ENCODE measurements at regions not wholly inside any gene's neighbourhood (a gene's known extent, or its start where the extent isn't known, plus 50 kb on each side); places are given as distances from the start of the nearest gene placed in this dataset.

GRCh38 chr4:3655963-3656362 is 110.2 kb upstream of the ADRA2C start:
- TF ChIP-seq CTCF (IDR thresholded peaks at IDR 0.05) (no peak), POLR2A (IDR thresholded peaks at IDR 0.05) (no peak)
